Adipocyte (in vitro differentiated cells): ENCODE measurements at regions not wholly inside any gene's neighbourhood (a gene's known extent, or its start where the extent isn't known, plus 50 kb on each side); places are given as distances from the start of the nearest gene placed in this dataset.

Experiments used
- DNase-seq: peaks from one replicate; pipeline ENCODE4 v3.0.0-alpha.2; 2015; ENCODE audit warnings: low read depth
- H3K27me3 ChIP-seq: replicated peaks from 2 replicates; pipeline ENCODE4 v1.7.0; 2013; ENCODE audit warnings: mild to moderate bottlenecking, low read length, moderate library complexity; ENCODE audit not compliant: control insufficient read depth, insufficient read depth
- H3K36me3 ChIP-seq: 2 replicates; pipeline ENCODE4 v1.7.0; 2013; ENCODE audit warnings: low read length, mild to moderate bottlenecking, moderate library complexity; ENCODE audit not compliant: control insufficient read depth, insufficient read depth, severe bottlenecking
- H3K4me1 ChIP-seq: 2 replicates; pipeline ENCODE4 v1.7.0; 2013; ENCODE audit warnings: mild to moderate bottlenecking, low read length, moderate library complexity; ENCODE audit not compliant: control insufficient read depth, insufficient read depth
- H3K4me3 ChIP-seq: 2 replicates; pipeline ENCODE4 v1.7.0; 2013; ENCODE audit warnings: mild to moderate bottlenecking, low read length, moderate library complexity
- H3K9ac ChIP-seq: 2 replicates; pipeline ENCODE4 v1.7.0; 2013; ENCODE audit warnings: mild to moderate bottlenecking, low read length, moderate library complexity
- H3K9me3 ChIP-seq: 2 replicates; pipeline ENCODE4 v1.7.0; 2013; ENCODE audit warnings: mild to moderate bottlenecking, low read length, moderate library complexity; ENCODE audit not compliant: control insufficient read depth

- Histone ChIP-seq H3K27me3 (no peaks in the 10 kb centered on the region), H3K4me1 (no peaks in the 10 kb centered on the region), H3K9ac (no peak overlapping the region), H3K36me3 (no peaks in the 10 kb centered on the region), H3K4me3 (no peak overlapping the region), H3K9me3 (no peaks in the 10 kb centered on the region)
- no peak for DNase-seq
Observed at GRCh38 chr16:7278636-7279035, 54.0 kb upstream of the RBFOX1 start.

- H3K9me3 ChIP-seq, result no peaks in the 10 kb centered on the region
- no peak overlapping the region for H3K4me3 ChIP-seq
- no peak overlapping the region for H3K9ac ChIP-seq
- no peaks in the 10 kb centered on the region for H3K27me3 ChIP-seq
- DNase-seq, result no peak
- H3K4me1 ChIP-seq, result no peaks in the 10 kb centered on the region
- H3K36me3 ChIP-seq, result no peaks in the 10 kb centered on the region
Observed at GRCh38 chr16:7272567-7273158, 60.0 kb upstream of the RBFOX1 start.

- Histone ChIP-seq H3K9me3 (no peaks in the 10 kb centered on the region), H3K4me3 (no peak overlapping the region), H3K27me3 (no peaks in the 10 kb centered on the region), H3K4me1 (no peaks in the 10 kb centered on the region), H3K9ac (no peak overlapping the region), H3K36me3 (no peaks in the 10 kb centered on the region)
- DNase-seq, result no peak
Observed at GRCh38 chr16:7271486-7271885, 61.2 kb upstream of the RBFOX1 start.

- Histone ChIP-seq H3K27me3 (no peaks in the 10 kb centered on the region), H3K9ac (no peak overlapping the region), H3K9me3 (no peaks in the 10 kb centered on the region), H3K36me3 (no peaks in the 10 kb centered on the region), H3K4me3 (no peak overlapping the region), H3K4me1 (no peaks in the 10 kb centered on the region)
- no peak for DNase-seq
Observed at GRCh38 chr16:7270823-7271222, 61.8 kb upstream of the RBFOX1 start.

GRCh38 chr16:7270006-7270405, 62.6 kb upstream of the RBFOX1 start:
- Histone ChIP-seq H3K36me3 (no peaks in the 10 kb centered on the region), H3K9me3 (no peaks in the 10 kb centered on the region), H3K4me3 (no peak overlapping the region), H3K9ac (no peak overlapping the region), H3K4me1 (no peaks in the 10 kb centered on the region), H3K27me3 (no peaks in the 10 kb centered on the region)
- no peak for DNase-seq

- DNase-seq, result peak; percentile 7
- H3K4me3 ChIP-seq, result no peak overlapping the region
- no peaks in the 10 kb centered on the region for H3K4me1 ChIP-seq
- no peaks in the 10 kb centered on the region for H3K36me3 ChIP-seq
- H3K9ac ChIP-seq, result no peak overlapping the region
- no peaks in the 10 kb centered on the region for H3K27me3 ChIP-seq
- H3K9me3 ChIP-seq, result no peaks in the 10 kb centered on the region
Observed at GRCh38 chr16:7268182-7268581, 64.5 kb upstream of the RBFOX1 start.

GRCh38 chr16:7257016-7257415, 75.6 kb upstream of the RBFOX1 start:
- Histone ChIP-seq H3K9me3 (peaks cover 3% of the 10 kb centered on the region), H3K9ac (no peak overlapping the region), H3K4me1 (no peaks in the 10 kb centered on the region), H3K36me3 (no peaks in the 10 kb centered on the region), H3K4me3 (no peak overlapping the region), H3K27me3 (no peaks in the 10 kb centered on the region)
- DNase-seq, result no peak

GRCh38 chr16:7246578-7246977, 86.1 kb upstream of the RBFOX1 start:
- Histone ChIP-seq H3K4me3 (no peak overlapping the region), H3K4me1 (no peaks in the 10 kb centered on the region), H3K9ac (no peak overlapping the region), H3K9me3 (no peaks in the 10 kb centered on the region), H3K27me3 (no peaks in the 10 kb centered on the region), H3K36me3 (no peaks in the 10 kb centered on the region)
- peak; percentile 0 for DNase-seq

- H3K9ac ChIP-seq, result no peak overlapping the region
- H3K4me1 ChIP-seq, result no peaks in the 10 kb centered on the region
- no peaks in the 10 kb centered on the region for H3K36me3 ChIP-seq
- no peak for DNase-seq
- no peak overlapping the region for H3K4me3 ChIP-seq
- no peaks in the 10 kb centered on the region for H3K27me3 ChIP-seq
- H3K9me3 ChIP-seq, result peaks cover 2% of the 10 kb centered on the region
Observed at GRCh38 chr16:7239547-7239946, 93.1 kb upstream of the RBFOX1 start.

- Histone ChIP-seq H3K4me1 (no peaks in the 10 kb centered on the region), H3K36me3 (no peaks in the 10 kb centered on the region), H3K27me3 (no peaks in the 10 kb centered on the region), H3K4me3 (no peak overlapping the region), H3K9me3 (peaks cover 2% of the 10 kb centered on the region), H3K9ac (no peak overlapping the region)
- DNase-seq, result no peak
Observed at GRCh38 chr16:7236824-7237410, 95.7 kb upstream of the RBFOX1 start.

- Histone ChIP-seq H3K4me3 (no peak overlapping the region), H3K27me3 (no peaks in the 10 kb centered on the region), H3K9me3 (peaks cover 2% of the 10 kb centered on the region), H3K36me3 (no peaks in the 10 kb centered on the region), H3K4me1 (no peaks in the 10 kb centered on the region), H3K9ac (no peak overlapping the region)
- no peak for DNase-seq
Observed at GRCh38 chr16:7233975-7234374, 98.7 kb upstream of the RBFOX1 start.

GRCh38 chr16:7231762-7232161, 100.9 kb upstream of the RBFOX1 start:
- DNase-seq, result no peak
- Histone ChIP-seq H3K9me3 (no peaks in the 10 kb centered on the region), H3K4me3 (no peak overlapping the region), H3K36me3 (no peaks in the 10 kb centered on the region), H3K27me3 (no peaks in the 10 kb centered on the region), H3K4me1 (no peaks in the 10 kb centered on the region), H3K9ac (no peak overlapping the region)
